GM21723 (cell line): ENCODE measurements at regions not wholly inside any gene's neighbourhood (a gene's known extent, or its start where the extent isn't known, plus 50 kb on each side); places are given as distances from the start of the nearest gene placed in this dataset.
"Not testable (repeated sequence)": the region's sequence is repeated elsewhere in the genome, so short reads cannot be mapped to it uniquely, and the experiment has no call there.

Experiments used
- ATAC-seq: cut with Tn5 transposase; IDR thresholded peaks from one replicate; pipeline ENCODE4 v1.9.1; 2021; ENCODE audit warnings: mild to moderate bottlenecking, moderate library complexity; ENCODE audit not compliant: unreplicated experiment

DNA sequence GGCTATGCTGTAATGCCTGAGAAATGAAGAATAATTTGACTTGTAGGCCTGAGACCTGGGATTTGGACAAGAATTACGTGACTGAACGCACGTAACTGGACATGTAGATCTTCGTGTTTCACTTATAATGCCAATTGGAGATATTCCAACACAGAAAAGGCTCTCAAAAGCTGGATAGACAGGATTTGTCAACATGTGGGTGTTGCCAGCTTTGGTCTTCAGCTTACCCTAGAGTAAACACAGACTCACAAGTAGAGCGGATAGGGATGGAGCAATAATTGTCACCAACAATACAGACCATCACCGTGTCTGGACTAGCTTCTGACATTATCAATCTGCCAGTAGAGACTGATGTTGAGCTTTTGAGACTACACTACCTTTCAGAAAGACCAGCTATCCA lies 1511.0 kb upstream of the ADGRL3 start:
- no peak for ATAC-seq

DNA sequence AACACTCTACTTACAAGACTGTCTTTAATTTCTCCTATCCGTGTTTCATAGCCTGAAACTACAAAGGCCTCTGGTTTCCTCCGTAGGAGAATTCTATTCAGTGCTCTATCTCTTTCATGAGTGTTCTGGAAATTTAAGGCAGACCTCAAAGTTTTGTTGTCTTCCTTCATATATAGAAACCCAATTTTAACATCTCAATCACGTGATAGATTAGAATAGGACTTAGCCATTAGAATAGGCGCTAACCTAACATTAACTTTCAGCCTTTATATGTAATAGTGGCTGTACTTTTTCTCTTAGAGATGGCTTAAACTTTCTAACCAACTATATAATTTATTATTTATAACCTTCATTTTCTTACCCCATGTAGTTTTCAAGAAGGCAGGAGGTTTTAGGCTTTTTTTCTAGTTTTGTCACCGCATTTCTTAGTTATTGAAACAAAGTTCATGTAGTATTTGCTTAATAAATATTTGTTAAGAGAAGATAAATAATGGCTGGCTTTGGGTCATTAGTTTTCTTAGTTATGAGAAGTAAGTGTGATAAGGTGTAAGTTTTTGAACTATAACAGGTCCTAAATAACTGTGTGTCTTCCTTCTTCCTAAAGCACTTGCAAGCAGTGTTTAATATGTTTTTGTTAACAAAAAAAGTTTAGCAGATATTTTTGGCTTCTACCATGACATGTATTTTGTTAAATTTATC lies 1504.6 kb upstream of the ADGRL3 start:
- ATAC-seq: no peak

DNA sequence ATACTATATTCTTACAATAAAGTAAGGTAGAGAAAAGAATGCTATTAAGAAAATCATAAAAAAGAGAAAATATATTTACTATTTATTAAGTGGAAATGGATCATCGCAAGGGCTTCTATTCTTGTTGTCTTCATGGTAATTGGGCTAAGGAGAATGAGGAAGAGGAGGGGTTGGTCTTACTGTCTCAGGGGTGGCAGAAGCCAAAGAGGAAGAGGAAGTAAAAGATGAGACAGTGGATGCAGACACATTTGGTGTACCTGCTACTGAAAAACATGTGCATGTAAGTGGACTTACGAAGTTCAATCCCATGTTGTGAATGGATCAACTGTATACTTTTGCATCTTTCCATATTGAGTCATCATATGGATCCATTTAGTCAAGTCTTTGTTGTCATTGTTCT lies 1502.1 kb upstream of the ADGRL3 start:
- no peak for ATAC-seq

- no peak for ATAC-seq
Observed at GRCh38 chr4:59700651-59701050, 1499.5 kb upstream of the ADGRL3 start.

GRCh38 chr4:59704616-59705015 lies 1495.5 kb upstream of the ADGRL3 start:
- ATAC-seq: no peak

GRCh38 chr4:59712470-59712869 lies 1487.7 kb upstream of the ADGRL3 start:
- no peak for ATAC-seq

DNA sequence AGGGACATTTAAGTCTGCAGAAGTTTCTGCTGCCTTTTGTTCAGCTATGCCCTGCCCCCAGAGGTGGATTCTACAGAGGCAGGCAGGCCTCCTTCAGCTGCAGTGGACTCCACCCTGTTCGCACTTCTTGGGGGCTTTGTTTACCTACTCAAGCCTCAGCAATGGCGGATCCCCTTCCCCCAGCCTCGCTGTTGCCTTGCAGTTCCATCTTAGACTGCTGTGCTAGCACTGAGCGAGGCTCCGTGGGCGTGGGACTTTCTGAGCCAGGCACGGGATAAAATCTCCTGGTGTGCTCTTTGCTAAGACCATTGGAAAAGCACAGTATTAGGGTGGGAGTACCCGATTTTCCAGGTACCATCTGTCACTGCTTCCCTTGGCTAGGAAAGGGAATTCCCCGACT lies 1475.8 kb upstream of the ADGRL3 start:
- not testable (repeated sequence) for ATAC-seq

DNA sequence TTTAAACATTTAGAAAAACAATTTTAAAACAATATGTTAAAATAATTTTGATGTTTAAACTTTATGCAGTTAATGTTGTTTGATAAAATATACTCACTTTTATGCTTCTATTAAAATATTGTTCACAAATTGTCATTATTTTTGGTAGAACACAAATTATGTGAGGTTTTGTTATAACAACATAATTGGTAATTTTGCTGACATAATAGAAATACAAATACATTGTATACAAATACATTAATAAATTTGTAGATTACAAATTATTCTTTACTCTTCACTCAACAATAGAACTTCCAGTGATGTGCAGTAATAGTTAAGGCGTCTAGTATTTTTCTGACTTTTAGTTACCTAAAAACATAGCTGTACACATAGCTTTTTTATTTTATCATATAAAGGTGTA lies 1472.4 kb upstream of the ADGRL3 start:
- no peak for ATAC-seq

DNA sequence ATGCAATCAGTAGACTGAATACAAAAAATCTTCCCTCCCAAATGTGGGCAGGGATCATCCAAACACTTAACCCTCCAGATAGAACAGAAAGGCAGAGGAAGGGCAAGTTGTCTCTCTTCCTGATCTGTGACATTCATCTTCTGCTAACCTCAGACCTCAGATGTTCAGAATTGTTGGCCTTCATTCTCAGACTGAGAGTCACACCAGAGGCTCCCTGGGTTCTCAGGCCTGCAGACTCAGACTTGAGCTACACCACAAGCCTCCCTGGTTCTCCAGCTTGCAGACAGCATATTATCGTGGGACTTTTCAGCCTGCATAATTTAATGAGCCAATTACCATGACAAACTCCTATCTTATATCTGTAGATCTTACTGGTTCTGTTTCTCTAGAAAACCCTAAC lies 1471.6 kb upstream of the ADGRL3 start:
- no peak for ATAC-seq

DNA sequence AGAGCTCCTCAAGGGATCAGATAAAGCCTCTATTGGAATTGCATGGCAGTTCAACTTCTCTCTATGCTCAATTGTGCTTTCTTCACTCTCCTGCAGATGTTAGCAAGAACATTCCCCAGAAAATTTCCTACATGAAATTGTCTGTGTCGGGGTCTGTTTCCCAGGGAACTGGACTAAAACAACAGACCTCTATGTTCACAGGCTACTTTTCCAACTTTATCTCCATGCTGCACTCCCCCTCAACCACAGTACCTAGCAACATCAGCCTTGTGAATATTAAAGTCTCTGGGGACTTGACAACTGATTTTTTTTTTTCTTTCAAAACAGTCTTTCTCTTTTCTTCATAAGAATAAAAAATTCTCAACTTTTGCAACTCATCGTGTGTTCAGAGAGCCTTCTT lies 1470.8 kb upstream of the ADGRL3 start:
- no peak for ATAC-seq

- ATAC-seq: no peak
Observed at GRCh38 chr4:59748433-59748832, 1451.7 kb upstream of the ADGRL3 start.

- no peak for ATAC-seq
Observed at GRCh38 chr4:59759082-59759825, 1440.9 kb upstream of the ADGRL3 start.

DNA sequence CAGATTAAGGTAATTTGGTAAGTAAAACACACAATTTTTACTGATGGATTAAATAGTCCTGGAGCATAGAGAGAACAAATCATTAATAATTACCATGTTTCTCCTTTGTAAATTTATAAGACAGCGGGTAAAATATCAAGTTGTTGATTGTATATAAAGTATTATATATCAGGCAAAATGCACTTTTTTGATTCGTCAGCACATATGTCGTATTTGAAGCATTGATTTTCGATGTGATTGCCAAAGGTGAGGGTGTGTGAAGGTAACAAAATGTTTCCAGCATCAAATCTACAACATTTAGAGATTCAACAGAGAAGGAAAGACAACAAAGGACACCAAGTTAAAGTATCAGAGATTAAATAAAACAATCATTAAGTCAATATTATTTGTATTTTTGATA lies 1437.8 kb upstream of the ADGRL3 start:
- no peak for ATAC-seq

DNA sequence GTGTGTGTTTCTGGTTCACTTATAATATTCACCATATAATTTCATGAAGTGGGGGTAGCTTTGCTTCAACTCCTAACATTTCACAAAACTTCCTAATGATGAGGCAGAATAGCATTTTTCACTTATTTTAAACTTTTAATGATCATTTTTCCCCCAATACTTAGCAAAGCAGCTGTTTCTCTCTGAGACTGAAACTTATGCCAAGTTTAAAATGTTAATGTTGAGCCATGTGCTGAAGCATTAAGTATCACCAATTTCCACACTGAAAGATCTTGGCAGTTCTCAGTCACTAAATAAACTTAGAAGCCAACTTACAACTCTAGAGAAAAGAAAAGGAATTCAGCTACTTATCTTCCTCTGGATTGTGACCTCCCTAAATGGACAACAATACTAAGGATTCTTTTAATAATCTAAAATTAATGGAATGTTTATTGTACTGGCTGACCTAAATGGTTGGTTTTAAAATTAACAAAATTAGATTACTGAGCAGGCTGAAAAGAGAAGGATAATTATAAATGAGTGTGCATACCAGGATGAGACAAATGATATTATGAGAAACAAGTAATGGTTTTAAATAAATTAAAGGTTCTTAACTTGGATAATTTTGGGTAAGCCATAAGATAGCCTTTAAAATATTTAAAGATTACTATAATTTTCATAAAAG lies 1429.4 kb upstream of the ADGRL3 start:
- no peak for ATAC-seq

- no peak for ATAC-seq
Observed at GRCh38 chr4:59772641-59773139, 1427.4 kb upstream of the ADGRL3 start.

DNA sequence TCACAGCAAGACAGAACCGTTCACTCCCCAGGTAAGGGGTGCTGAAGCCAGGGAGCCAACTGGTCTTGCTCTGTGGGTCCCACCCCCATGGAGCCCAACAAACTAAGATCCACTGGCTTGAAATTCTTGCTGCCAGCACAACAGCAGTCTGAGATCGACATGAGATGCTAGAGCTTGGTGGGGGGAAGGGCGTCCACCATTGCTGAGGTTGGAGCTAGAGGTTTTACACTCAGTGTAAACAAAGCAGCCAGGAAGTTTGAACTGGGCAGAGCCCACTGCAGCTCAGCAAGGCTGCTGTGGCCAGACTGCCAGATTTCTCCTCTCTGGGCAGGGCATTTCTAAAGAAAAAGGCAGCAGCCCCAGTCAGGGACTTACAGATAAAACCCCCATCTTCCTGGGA lies 1419.9 kb upstream of the ADGRL3 start:
- not testable (repeated sequence) for ATAC-seq

DNA sequence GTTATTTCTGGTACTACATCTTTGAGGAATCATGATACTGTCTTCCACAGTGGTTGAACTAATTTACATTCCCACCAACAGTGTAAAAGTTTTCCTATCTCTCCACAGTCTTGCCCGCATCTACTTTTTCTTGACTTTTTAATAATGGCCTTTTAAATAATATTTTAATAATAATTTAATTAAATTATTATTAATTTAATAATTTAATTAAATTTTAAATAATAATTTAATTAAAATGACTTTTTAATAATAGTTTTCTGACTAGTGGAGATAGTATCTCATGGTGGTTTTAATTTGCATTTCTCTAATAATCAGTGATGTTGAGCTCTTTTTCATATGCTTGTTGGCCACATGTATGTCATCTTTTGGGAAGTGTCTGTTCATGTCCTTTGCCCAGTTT lies 1395.0 kb upstream of the ADGRL3 start:
- ATAC-seq: no peak

DNA sequence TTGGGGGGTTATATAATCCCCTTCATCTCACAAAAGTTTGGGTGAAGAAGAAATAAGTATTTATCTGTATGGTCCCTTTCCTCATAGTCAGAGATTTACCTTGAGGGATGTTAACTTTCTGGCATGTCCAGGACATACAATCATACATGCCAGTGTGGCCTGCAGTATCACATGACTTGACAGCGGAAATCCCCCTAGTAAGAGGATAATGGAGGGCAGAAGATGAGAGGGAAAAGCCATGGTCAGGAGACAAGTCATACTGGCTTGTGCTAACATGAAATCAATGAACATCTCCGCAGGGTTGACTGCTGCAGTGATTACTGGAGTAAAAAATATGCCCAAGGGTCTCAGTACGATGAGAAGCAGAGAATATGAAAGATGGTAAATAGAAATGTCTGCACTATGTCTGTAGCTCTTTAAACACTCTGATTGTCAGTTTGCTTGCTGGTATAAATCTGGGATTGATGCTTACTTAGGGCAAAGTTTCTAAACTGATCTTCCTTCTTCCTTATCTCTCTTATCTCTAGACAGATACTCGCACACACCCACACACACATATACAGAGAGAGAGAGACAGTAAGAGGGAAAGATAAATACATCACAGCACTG lies 1385.6 kb upstream of the ADGRL3 start:
- no peak for ATAC-seq

- peak; percentile 93 for ATAC-seq
Observed at GRCh38 chr4:59818656-59819055, 1381.5 kb upstream of the ADGRL3 start.

DNA sequence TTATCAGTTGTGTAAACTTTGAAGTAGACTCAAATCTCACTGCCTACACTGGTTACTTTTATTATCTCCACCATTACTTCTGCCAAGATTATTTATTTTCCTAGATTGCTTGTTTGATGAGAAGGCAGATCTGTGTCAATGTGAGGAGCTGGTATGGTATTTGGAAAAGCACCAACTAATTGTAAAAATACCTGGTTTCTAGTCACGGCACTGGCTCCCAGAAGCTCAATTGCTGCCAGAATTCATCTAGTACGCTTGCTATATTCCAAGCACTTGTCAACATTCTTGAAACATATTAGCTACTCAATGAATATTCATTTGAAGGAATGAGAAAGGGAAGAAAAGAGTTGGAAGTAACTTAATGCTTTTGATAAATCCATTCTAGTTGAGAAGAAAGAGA lies 1376.8 kb upstream of the ADGRL3 start:
- ATAC-seq: no peak

- no peak for ATAC-seq
Observed at GRCh38 chr4:59825104-59825503, 1375.0 kb upstream of the ADGRL3 start.
